ENCODE measurements at regions not wholly inside any gene's neighbourhood (a gene's known extent, or its start where the extent isn't known, plus 50 kb on each side); places are given as distances from the start of the nearest gene placed in this dataset.

DNA sequence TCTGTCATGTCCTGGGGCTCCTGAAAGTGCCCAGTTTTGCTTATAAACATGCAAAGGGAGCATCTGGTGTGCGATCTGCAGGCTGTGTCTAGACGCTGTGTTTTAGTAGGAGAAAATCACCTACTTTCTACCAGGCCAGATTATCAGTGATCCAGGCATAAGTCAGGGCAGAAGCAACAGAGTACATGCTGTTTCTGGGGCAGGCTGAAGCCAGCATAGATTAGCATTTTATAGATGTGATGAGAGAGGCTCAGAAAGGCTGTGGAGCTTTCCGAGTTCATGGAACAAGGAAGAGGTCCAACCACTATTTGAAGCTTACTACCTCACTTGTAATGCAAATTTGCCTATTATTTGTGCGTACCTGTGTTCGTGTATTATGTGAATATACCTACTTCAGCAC, 1208.4 kb upstream of the TENM4 start:
- no peaks in the 10 kb centered on the region for H3K36me3 ChIP-seq
- H3K9me3 ChIP-seq, result no peaks in the 10 kb centered on the region
- no peaks in the 10 kb centered on the region for H3K27me3 ChIP-seq
- no peak overlapping the region for H3K27ac ChIP-seq
- TF ChIP-seq, protein P1, sequence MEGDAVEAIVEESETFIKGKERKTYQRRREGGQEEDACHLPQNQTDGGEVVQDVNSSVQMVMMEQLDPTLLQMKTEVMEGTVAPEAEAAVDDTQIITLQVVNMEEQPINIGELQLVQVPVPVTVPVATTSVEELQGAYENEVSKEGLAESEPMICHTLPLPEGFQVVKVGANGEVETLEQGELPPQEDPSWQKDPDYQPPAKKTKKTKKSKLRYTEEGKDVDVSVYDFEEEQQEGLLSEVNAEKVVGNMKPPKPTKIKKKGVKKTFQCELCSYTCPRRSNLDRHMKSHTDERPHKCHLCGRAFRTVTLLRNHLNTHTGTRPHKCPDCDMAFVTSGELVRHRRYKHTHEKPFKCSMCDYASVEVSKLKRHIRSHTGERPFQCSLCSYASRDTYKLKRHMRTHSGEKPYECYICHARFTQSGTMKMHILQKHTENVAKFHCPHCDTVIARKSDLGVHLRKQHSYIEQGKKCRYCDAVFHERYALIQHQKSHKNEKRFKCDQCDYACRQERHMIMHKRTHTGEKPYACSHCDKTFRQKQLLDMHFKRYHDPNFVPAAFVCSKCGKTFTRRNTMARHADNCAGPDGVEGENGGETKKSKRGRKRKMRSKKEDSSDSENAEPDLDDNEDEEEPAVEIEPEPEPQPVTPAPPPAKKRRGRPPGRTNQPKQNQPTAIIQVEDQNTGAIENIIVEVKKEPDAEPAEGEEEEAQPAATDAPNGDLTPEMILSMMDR (IDR thresholded peaks at IDR 0.05), result no peak
- TF ChIP-seq POLR2A (IDR thresholded peaks at IDR 0.05), result no peak
- no peak overlapping the region for H3K4me3 ChIP-seq
- H3K4me1 ChIP-seq, result no peaks in the 10 kb centered on the region
- no peak for DNase-seq

DNA sequence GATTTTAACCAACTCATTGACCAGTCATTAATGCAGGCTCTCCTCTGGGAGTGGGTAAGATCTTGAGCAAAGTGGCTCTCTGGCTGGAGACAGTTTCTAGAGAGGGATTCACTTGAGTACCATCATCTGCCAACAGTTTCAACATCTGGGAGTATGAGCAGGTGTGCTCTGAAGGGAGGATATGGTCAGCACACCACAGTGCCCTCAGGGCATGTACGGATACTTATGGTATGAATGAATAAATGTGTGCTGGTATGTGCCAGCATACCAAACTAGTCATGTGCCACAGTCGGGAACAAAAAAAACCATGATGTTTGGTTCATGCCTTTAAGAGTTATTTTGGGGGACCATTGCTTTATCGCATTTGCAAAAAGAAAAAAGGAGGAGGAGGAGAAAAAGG, 1197.5 kb upstream of the TENM4 start:
- H3K27ac ChIP-seq, result no peak overlapping the region
- no peak for DNase-seq
- H3K9me3 ChIP-seq, result no peaks in the 10 kb centered on the region
- H3K4me3 ChIP-seq, result no peak overlapping the region
- no peaks in the 10 kb centered on the region for H3K4me1 ChIP-seq
- H3K36me3 ChIP-seq, result no peaks in the 10 kb centered on the region
- TF ChIP-seq, protein P1 (IDR thresholded peaks at IDR 0.05), result no peak
- TF ChIP-seq POLR2A (IDR thresholded peaks at IDR 0.05), result no peak
- no peaks in the 10 kb centered on the region for H3K27me3 ChIP-seq

DNA sequence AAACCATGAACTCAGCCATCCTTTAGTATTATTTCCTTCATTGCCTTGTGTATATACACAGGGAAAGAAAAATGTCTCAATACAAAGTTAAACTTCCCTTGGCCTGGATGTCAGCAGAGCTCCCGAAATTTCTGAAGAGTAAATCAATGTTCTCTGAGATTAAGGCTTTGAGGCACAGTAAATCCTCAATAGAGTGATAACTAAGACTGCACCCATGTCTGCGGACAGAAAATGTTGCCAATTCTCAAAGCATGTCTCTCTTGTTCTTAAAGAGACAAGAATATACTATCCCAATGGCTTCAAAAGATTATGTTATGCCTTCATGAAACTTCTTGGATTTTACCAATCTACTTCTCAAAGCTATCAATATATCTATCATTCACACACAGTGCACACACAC, 1196.7 kb upstream of the TENM4 start:
- H3K4me3 ChIP-seq, result no peak overlapping the region
- H3K9me3 ChIP-seq, result no peaks in the 10 kb centered on the region
- no peak overlapping the region for H3K27ac ChIP-seq
- H3K4me1 ChIP-seq, result no peaks in the 10 kb centered on the region
- H3K36me3 ChIP-seq, result no peaks in the 10 kb centered on the region
- no peaks in the 10 kb centered on the region for H3K27me3 ChIP-seq
- no peak for TF ChIP-seq POLR2A (IDR thresholded peaks at IDR 0.05)
- TF ChIP-seq, protein P1 (IDR thresholded peaks at IDR 0.05), result no peak
- DNase-seq, result no peak

DNA sequence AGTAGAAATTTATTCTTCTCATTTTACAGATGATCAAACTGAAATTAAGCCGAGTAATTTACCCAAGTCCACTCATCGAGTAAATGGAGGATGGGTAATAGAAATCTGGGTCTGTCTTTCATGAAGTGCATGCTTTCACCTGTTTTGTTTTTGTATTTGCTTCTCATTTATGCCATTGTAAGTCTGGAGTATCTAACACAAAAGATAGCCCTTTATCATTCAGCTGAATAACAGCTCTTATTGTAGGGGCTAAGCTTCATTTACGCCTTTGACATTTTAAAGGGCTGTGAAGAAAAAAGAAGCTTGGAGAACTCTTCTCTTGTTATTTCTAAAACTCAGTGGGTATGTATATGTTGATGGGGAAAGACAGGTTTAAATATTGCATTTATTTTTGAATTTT, 1196.2 kb upstream of the TENM4 start:
- no peak for TF ChIP-seq POLR2A (IDR thresholded peaks at IDR 0.05)
- TF ChIP-seq, protein P1 (IDR thresholded peaks at IDR 0.05), result no peak
- no peak for DNase-seq
- H3K9me3 ChIP-seq, result no peaks in the 10 kb centered on the region
- H3K36me3 ChIP-seq, result no peaks in the 10 kb centered on the region
- no peak overlapping the region for H3K4me3 ChIP-seq
- H3K4me1 ChIP-seq, result no peaks in the 10 kb centered on the region
- no peaks in the 10 kb centered on the region for H3K27me3 ChIP-seq
- no peak overlapping the region for H3K27ac ChIP-seq

DNA sequence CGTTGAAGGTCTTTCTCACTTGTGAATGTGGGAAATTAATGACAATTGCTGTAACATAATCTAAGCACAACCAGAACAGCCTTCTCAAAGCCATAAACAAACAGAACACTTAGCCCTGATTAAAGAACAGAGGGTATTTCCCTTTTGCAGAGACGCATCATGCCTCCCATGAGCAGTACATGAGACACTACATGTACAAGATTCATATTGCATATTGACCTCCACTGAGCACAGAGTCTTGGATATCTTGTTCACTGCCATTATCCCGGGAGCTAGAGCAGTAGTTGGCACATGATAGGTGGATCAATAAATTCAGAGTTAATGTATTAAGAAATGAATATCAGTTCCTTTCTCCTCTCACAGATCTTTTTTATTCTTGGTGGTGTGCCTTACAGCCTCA, 1194.3 kb upstream of the TENM4 start:
- Histone ChIP-seq H3K27me3 (no peaks in the 10 kb centered on the region), H3K4me3 (no peak overlapping the region), H3K9me3 (no peaks in the 10 kb centered on the region), H3K27ac (no peak overlapping the region), H3K36me3 (no peaks in the 10 kb centered on the region), H3K4me1 (no peaks in the 10 kb centered on the region)
- no peak for TF ChIP-seq POLR2A (IDR thresholded peaks at IDR 0.05)
- TF ChIP-seq, protein P1 (IDR thresholded peaks at IDR 0.05), result no peak
- no peak for DNase-seq

DNA sequence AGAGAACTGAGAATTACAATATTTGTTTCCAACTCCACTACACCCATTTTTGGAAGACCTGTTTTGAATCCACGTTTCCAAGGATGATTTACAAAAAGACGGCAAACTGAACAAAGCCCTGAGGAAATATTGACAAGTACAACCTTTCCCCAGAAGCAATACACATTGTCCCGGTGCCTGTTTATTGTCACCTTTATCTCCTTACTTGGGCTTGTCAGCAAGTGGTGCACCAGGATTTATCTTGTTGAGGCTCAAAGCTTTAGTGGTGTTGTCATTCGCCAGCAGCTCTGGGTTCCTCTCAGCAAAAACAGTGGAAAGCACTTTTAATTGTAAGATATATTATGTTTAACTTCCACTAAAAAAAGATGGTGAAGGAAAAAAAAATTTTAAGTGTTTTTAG, 1191.9 kb upstream of the TENM4 start:
- H3K4me1 ChIP-seq, result no peaks in the 10 kb centered on the region
- H3K36me3 ChIP-seq, result no peaks in the 10 kb centered on the region
- no peaks in the 10 kb centered on the region for H3K27me3 ChIP-seq
- TF ChIP-seq, protein P1 (IDR thresholded peaks at IDR 0.05), result no peak
- no peak for TF ChIP-seq POLR2A (IDR thresholded peaks at IDR 0.05)
- no peaks in the 10 kb centered on the region for H3K9me3 ChIP-seq
- no peak overlapping the region for H3K27ac ChIP-seq
- H3K4me3 ChIP-seq, result no peak overlapping the region
- DNase-seq, result no peak

Measured in Peyer's patch (tissue), 4 donors.